ENCODE measurements at regions not wholly inside any gene's neighbourhood (a gene's known extent, or its start where the extent isn't known, plus 50 kb on each side); places are given as distances from the start of the nearest gene placed in this dataset.

GRCh38 chrX:13938829-13939530, 90.7 kb downstream of the GEMIN8 start:
- TF ChIP-seq EZH2 (IDR thresholded peaks at IDR 0.05): no peak
- no peak for TF ChIP-seq POLR2AphosphoS5 (IDR thresholded peaks at IDR 0.05; ENCODE audit: borderline replicate concordance, low read depth, low read length)
- TF ChIP-seq FOXP2 (optimal IDR thresholded peaks at IDR 0.05; ENCODE audit: control extremely low read depth, extremely low read length, insufficient read depth): no peak
